SK-N-SH treated with all-trans-retinoic acid at 6 μM for 48 hours (cell line): ENCODE measurements at regions not wholly inside any gene's neighbourhood (a gene's known extent, or its start where the extent isn't known, plus 50 kb on each side); places are given as distances from the start of the nearest gene placed in this dataset.
"Not testable (repeated sequence)": the region's sequence is repeated elsewhere in the genome, so short reads cannot be mapped to it uniquely, and the experiment has no call there.

Experiments
- ATAC-seq: fragments of 200-7000 bp; cut with Tn5 transposase; 3 replicates; pipeline ENCODE4 v1.9.1; 2020; ENCODE audit warnings: mild to moderate bottlenecking, moderate library complexity
- ARNTL ChIP-seq: fragments of 450-650 bp; formaldehyde crosslinking; IDR thresholded peaks from 2 replicates; pipeline ENCODE4 v1.5.0; 2020; ENCODE audit warnings: low read depth, mild to moderate bottlenecking, moderate library complexity, borderline replicate concordance
- BACH2 ChIP-seq: fragments of 250-450 bp; sonication (Bioruptor Pico); IDR thresholded peaks from 2 replicates; pipeline ENCODE4 v1.9.0; 2021; ENCODE audit warnings: mild to moderate bottlenecking, borderline replicate concordance
- CSDC2 ChIP-seq: fragments of 250-450 bp; sonication (Bioruptor Pico); IDR thresholded peaks from 2 replicates; pipeline ENCODE4 v1.5.0; 2020; ENCODE audit warnings: mild to moderate bottlenecking, moderate library complexity
- CSRNP3 ChIP-seq: fragments of 250-450 bp; sonication (Bioruptor Pico); IDR thresholded peaks from 2 replicates; pipeline ENCODE4 v1.5.1; 2021; ENCODE audit warnings: mild to moderate bottlenecking, moderate library complexity
- ESRRG ChIP-seq: fragments of 250-450 bp; sonication (Bioruptor Pico); IDR thresholded peaks from 2 replicates; pipeline ENCODE4 v1.6.1; 2021; ENCODE audit warnings: mild to moderate bottlenecking
- GLIS3 ChIP-seq: fragments of 250-450 bp; sonication (Bioruptor Pico); IDR thresholded peaks from 2 replicates; pipeline ENCODE4 v1.5.0; 2020; ENCODE audit warnings: mild to moderate bottlenecking, moderate library complexity
- ISL1 ChIP-seq: fragments of 250-450 bp; sonication (Bioruptor Pico); IDR thresholded peaks from 2 replicates; pipeline ENCODE4 v2.1.2; 2022; ENCODE audit warnings: mild to moderate bottlenecking, moderate library complexity
- OSR1 ChIP-seq: fragments of 250-450 bp; sonication (Bioruptor Pico); IDR thresholded peaks from 2 replicates; pipeline ENCODE4 v1.8.0; 2022; ENCODE audit warnings: moderate library complexity, mild to moderate bottlenecking, inconsistent platforms
- PATZ1 ChIP-seq: fragments of 250-450 bp; sonication (Bioruptor Pico); IDR thresholded peaks from 2 replicates; pipeline ENCODE4 v1.8.0; 2020; ENCODE audit warnings: mild to moderate bottlenecking, moderate library complexity, borderline replicate concordance
- POU6F1 ChIP-seq: fragments of 250-450 bp; sonication (Bioruptor Pico); IDR thresholded peaks from 2 replicates; pipeline ENCODE4 v1.8.0; 2021; ENCODE audit warnings: low read depth, mild to moderate bottlenecking, moderate library complexity, borderline replicate concordance
- PPARA ChIP-seq: fragments of 250-450 bp; sonication (Bioruptor Pico); IDR thresholded peaks from 2 replicates; pipeline ENCODE4 v1.5.0; 2020; ENCODE audit warnings: mild to moderate bottlenecking, borderline replicate concordance
- RARB ChIP-seq: fragments of 250-450 bp; sonication (Bioruptor Pico); IDR thresholded peaks from 2 replicates; pipeline ENCODE4 v1.8.0; 2021; ENCODE audit warnings: mild to moderate bottlenecking, moderate library complexity
- SNAI2 ChIP-seq: fragments of 250-450 bp; sonication (Bioruptor Pico); IDR thresholded peaks from 2 replicates; pipeline ENCODE4 v1.5.0; 2020; ENCODE audit warnings: mild to moderate bottlenecking, moderate library complexity
- TCF4 ChIP-seq: fragments of 250-450 bp; sonication (Bioruptor Pico); IDR thresholded peaks from 2 replicates; pipeline ENCODE4 v1.8.0; 2021; ENCODE audit warnings: mild to moderate bottlenecking, moderate library complexity, borderline replicate concordance
- TOX ChIP-seq: fragments of 250-450 bp; sonication (Bioruptor Pico); IDR thresholded peaks from 2 replicates; pipeline ENCODE4 v1.8.0; 2021; ENCODE audit warnings: mild to moderate bottlenecking, moderate library complexity, borderline replicate concordance
- TSHZ2 ChIP-seq: fragments of 250-450 bp; sonication (Bioruptor Pico); IDR thresholded peaks from 2 replicates; pipeline ENCODE4 v1.5.0; 2020; ENCODE audit warnings: mild to moderate bottlenecking, moderate library complexity
- ZC3H10 ChIP-seq: fragments of 250-450 bp; sonication (Bioruptor Pico); IDR thresholded peaks from 2 replicates; pipeline ENCODE4 v1.5.1; 2021; ENCODE audit warnings: mild to moderate bottlenecking, moderate library complexity
- ZFP3 ChIP-seq: fragments of 250-450 bp; sonication (Bioruptor Pico); IDR thresholded peaks from 2 replicates; pipeline ENCODE4 v1.5.0; 2020; ENCODE audit warnings: mild to moderate bottlenecking, moderate library complexity
- ZFP30 ChIP-seq: fragments of 450-650 bp; formaldehyde crosslinking; IDR thresholded peaks from 2 replicates; pipeline ENCODE4 v1.5.0; 2022; ENCODE audit warnings: mild to moderate bottlenecking, moderate library complexity
- ZNF565 ChIP-seq: fragments of 450-650 bp; formaldehyde crosslinking; conservative IDR thresholded peaks from 2 replicates; pipeline ENCODE4 v1.5.0; 2020; ENCODE audit warnings: low read depth, mild to moderate bottlenecking, moderate library complexity
- ZNF70 ChIP-seq: fragments of 450-650 bp; formaldehyde crosslinking; IDR thresholded peaks from 2 replicates; pipeline ENCODE4 v1.5.0; 2020; ENCODE audit warnings: mild to moderate bottlenecking, moderate library complexity
- ZNF8 ChIP-seq: fragments of 450-650 bp; formaldehyde crosslinking; IDR thresholded peaks from 2 replicates; pipeline ENCODE4 v1.5.0; 2020; ENCODE audit warnings: mild to moderate bottlenecking, moderate library complexity

GRCh38 chr21:20283836-20284235 is 714.4 kb upstream of the NCAM2 start:
- TF ChIP-seq ZNF70 (CRISPR knock-in tag) (no peak), GLIS3 (no peak), OSR1 (CRISPR knock-in tag) (no peak), RARB (no peak), SNAI2 (CRISPR knock-in tag) (no peak), TCF4 (no peak), ZC3H10 (no peak), PPARA (CRISPR knock-in tag) (no peak), ZFP3 (no peak)
- ATAC-seq, result no peak

GRCh38 chr21:20292280-20292679 is 705.9 kb upstream of the NCAM2 start:
- no peak for ATAC-seq
- TF ChIP-seq ZNF8 (CRISPR knock-in tag), result no peak
- TF ChIP-seq ZC3H10, result no peak
- TF ChIP-seq TSHZ2 (CRISPR knock-in tag), result no peak
- no peak for TF ChIP-seq PPARA (CRISPR knock-in tag)
- TF ChIP-seq ISL1, result no peak
- TF ChIP-seq ESRRG (CRISPR knock-in tag), result no peak
- TF ChIP-seq OSR1 (CRISPR knock-in tag), result no peak
- TF ChIP-seq CSRNP3 (CRISPR knock-in tag), result no peak
- TF ChIP-seq TCF4, result no peak
- TF ChIP-seq ARNTL (CRISPR knock-in tag), result no peak
- no peak for TF ChIP-seq BACH2
- TF ChIP-seq ZFP30, result no peak
- no peak for TF ChIP-seq GLIS3
- TF ChIP-seq POU6F1 (CRISPR knock-in tag), result no peak
- TF ChIP-seq ZNF565 (CRISPR knock-in tag), result no peak
- TF ChIP-seq CSDC2 (CRISPR knock-in tag), result no peak
- TF ChIP-seq SNAI2 (CRISPR knock-in tag), result no peak
- TF ChIP-seq ZNF70 (CRISPR knock-in tag), result no peak
- no peak for TF ChIP-seq PATZ1 (CRISPR knock-in tag)

- not testable (repeated sequence) for ATAC-seq
Measured at GRCh38 chr21:20292854-20293253, 705.4 kb upstream of the NCAM2 start.

- ATAC-seq, result no peak
- TF ChIP-seq ZFP30 (no peak), ARNTL (CRISPR knock-in tag) (no peak), TCF4 (no peak), PATZ1 (CRISPR knock-in tag) (no peak), TOX (CRISPR knock-in tag) (no peak)
- TF ChIP-seq, all 23 proteins: peak for 0
Measured at GRCh38 chr21:20301395-20301794, 696.8 kb upstream of the NCAM2 start.
